Activated T-cell treated with anti-CD3 and anti-CD28 coated beads, Interleukin-2, amount 50 U/mL, for 72 hours (primary cell): ENCODE measurements at regions not wholly inside any gene's neighbourhood (a gene's known extent, or its start where the extent isn't known, plus 50 kb on each side); places are given as distances from the start of the nearest gene placed in this dataset.

Experiments used
- ATAC-seq, 2 donors: fragments of 150-1000 bp; cut with Tn5 transposase; replicated peaks in 1 of 2; 2 replicates each; pipeline ENCODE4 v1.10.0; 2021; ENCODE audit warnings: moderate library complexity in 2 of 2, mild to moderate bottlenecking in 1 of 2
- DNase-seq, 2 donors: peaks; one replicate each; pipeline ENCODE4 v3.0.0; 2021 to 2022; ENCODE audit warnings: mixed read lengths in 1 of 2
- H3K27ac Mint-ChIP-seq: one replicate; pipeline ENCODE4 v1.8.0; 2022; ENCODE audit warnings: mild to moderate bottlenecking, moderate library complexity, mixed read lengths
- H3K27me3 Mint-ChIP-seq: one replicate; pipeline ENCODE4 v1.8.0; 2022; ENCODE audit warnings: low read depth, mixed read lengths
- H3K36me3 Mint-ChIP-seq, 2 donors: one replicate each; pipeline ENCODE4 v1.8.0; 2022; ENCODE audit warnings: mixed read lengths in 2 of 2, mild to moderate bottlenecking in 1 of 2; ENCODE audit not compliant: insufficient read depth in 2 of 2
- H3K4me1 Mint-ChIP-seq: one replicate; pipeline ENCODE4 v1.8.0; 2022; ENCODE audit warnings: low read depth, mixed read lengths
- H3K4me3 Mint-ChIP-seq, 2 donors: one replicate each; pipeline ENCODE4 v1.8.0; 2022; ENCODE audit warnings: mild to moderate bottlenecking in 2 of 2, mixed read lengths in 2 of 2, moderate library complexity in 2 of 2
- H3K9me3 Mint-ChIP-seq, 2 donors: one replicate each; pipeline ENCODE4 v1.8.0; 2022; ENCODE audit warnings: mixed read lengths in 2 of 2

DNA sequence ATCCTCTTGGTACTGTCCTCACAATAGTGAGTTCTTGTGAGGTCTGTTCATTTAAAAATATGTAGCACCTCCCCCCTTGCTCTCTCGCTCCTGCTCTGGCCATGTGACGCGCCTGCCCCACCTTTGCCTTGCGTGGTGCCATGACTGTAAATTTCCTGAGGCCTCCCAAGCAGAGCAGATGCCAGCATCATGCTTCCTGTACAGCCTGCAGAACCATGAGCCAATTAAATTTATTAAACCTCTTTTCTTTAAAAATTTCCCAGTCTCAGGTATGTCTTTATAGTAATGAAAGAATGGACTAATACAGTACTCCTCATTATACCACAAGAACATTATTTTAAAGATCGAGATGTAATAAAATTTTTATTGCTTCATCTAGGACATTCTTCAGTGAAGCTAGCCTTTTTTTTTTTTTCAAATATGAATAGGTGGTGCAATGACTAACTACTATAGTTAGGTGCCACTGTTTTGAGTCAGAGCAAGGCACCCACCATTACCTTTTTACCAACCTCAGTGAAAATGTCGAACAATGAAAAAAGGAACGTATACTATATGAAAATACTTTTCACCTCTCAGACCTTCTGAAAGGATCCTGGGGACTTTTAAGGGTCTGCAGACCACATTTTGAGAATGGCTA is 191.1 kb upstream of the SGK1 start:
- ATAC-seq = peak; percentile 59 to 74
- Mint-ChIP-seq H3K4me1 (peaks cover 6% of the 10 kb centered on the region), H3K27me3 (no peaks in the 10 kb centered on the region), H3K4me3 (no peak overlapping the region), H3K36me3 (no peaks in the 10 kb centered on the region), H3K9me3 (no peaks in the 10 kb centered on the region), H3K27ac (no peak overlapping the region)
- no peak for DNase-seq

DNA sequence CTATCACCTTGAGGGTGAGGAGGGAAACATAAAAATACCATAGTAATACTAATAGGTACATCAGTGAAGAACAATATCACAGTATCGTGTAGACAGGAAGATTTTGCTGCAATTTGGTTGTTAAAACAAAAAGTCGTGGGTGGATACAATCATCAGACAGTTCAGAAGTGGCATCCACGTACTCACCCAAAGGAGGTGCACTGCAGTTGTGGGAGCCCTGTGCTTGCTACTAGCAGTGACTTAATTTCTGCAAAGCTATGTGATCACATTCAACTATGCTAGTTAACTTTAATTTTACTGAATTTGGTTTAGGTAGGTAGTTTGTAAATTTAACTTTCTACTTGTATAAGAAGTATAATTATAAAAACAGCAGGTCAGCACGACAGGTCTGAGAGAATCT is 188.2 kb upstream of the SGK1 start:
- no peak overlapping the region for H3K4me3 Mint-ChIP-seq
- no peaks in the 10 kb centered on the region for H3K9me3 Mint-ChIP-seq
- ATAC-seq = no peak
- H3K27me3 Mint-ChIP-seq = no peaks in the 10 kb centered on the region
- no peaks in the 10 kb centered on the region for H3K36me3 Mint-ChIP-seq
- no peak for DNase-seq
- H3K27ac Mint-ChIP-seq = no peak overlapping the region
- H3K4me1 Mint-ChIP-seq = peaks cover 10% of the 10 kb centered on the region

DNA sequence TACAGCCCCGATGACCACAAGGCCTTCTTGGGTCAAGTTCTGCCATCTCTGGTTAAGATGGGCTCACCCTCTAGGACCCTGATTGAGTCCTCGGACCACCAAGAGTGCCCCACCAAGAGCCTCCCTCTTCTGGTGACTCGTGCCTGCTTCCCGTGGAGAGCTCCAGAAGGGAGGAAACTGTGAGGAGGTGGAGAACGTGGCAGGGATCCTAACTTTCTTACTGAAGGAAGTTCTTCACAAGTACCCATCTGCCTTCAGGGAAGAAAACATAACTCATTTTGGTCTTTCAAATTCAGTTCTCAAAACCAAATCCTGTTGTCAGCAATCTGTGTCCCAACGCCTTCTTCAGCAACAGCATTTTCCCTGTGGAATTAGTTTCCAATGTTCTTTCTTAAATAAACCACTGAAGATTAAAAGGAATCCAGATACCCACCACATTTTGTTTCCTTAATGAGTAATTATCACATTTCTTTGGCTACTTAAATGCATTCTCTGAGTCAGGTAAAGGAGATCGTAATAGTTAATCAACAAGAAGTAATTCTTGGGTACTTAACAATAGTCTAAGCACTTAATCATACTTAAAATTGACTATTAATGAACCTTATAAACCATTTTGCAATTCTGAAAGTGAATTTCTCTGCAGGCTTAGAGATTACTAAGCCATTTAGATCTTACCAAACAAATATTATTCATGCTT is 185.8 kb upstream of the SGK1 start:
- ATAC-seq (no peak), DNase-seq (no peak)
- Mint-ChIP-seq H3K9me3 (no peaks in the 10 kb centered on the region), H3K27ac (no peak overlapping the region), H3K36me3 (no peaks in the 10 kb centered on the region), H3K4me1 (peaks cover 7% of the 10 kb centered on the region), H3K27me3 (no peaks in the 10 kb centered on the region), H3K4me3 (no peak overlapping the region)

GRCh38 chr6:134502614-134503549 is 185.0 kb upstream of the SGK1 start:
- Mint-ChIP-seq H3K27ac (no peak overlapping the region), H3K9me3 (no peaks in the 10 kb centered on the region), H3K27me3 (no peaks in the 10 kb centered on the region), H3K4me1 (peaks cover 7% of the 10 kb centered on the region), H3K36me3 (no peaks in the 10 kb centered on the region), H3K4me3 (no peak overlapping the region)
- DNase-seq = no peak
- ATAC-seq = no peak

- H3K9me3 Mint-ChIP-seq = no peaks in the 10 kb centered on the region
Measured at GRCh38 chr6:134495890-134496248, 178.0 kb upstream of the SGK1 start.

GRCh38 chr6:134495203-134495889 is 177.4 kb upstream of the SGK1 start:
- ATAC-seq = no peak

More at GRCh38 chr6:134495890-134496248, 178.0 kb upstream of the SGK1 start:
- no peaks in the 10 kb centered on the region for H3K27me3 Mint-ChIP-seq
- H3K36me3 Mint-ChIP-seq = no peaks in the 10 kb centered on the region
- DNase-seq (no peak), ATAC-seq (no peak)
- no peak overlapping the region for H3K27ac Mint-ChIP-seq
- H3K4me1 Mint-ChIP-seq = peaks cover 1% of the 10 kb centered on the region
- no peak overlapping the region for H3K4me3 Mint-ChIP-seq

DNA sequence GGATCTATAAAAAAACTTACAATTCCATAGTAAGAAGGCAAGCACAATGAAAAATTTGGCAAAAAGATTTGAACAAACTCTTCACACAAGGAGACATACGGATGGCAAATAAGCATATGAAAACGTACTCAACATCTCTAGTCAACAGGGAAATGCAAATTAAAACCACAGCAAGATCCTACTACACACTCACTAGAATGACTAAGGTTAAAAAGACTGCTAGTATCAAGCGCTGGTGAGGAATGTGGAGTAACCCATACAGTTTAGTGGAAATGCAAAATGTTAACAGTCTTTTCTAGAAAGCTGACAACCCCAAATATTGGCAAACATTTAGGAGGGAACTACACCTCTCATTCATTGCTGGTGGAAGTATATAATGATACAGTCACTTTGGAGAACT is 175.9 kb upstream of the SGK1 start:
- H3K4me1 Mint-ChIP-seq = no peaks in the 10 kb centered on the region
- ATAC-seq = no peak

More at GRCh38 chr6:134495203-134495889, 177.4 kb upstream of the SGK1 start:
- Mint-ChIP-seq H3K4me3 (no peak overlapping the region), H3K36me3 (no peaks in the 10 kb centered on the region), H3K27ac (no peak overlapping the region), H3K27me3 (no peaks in the 10 kb centered on the region), H3K4me1 (no peaks in the 10 kb centered on the region), H3K9me3 (no peaks in the 10 kb centered on the region)
- DNase-seq = no peak

DNA sequence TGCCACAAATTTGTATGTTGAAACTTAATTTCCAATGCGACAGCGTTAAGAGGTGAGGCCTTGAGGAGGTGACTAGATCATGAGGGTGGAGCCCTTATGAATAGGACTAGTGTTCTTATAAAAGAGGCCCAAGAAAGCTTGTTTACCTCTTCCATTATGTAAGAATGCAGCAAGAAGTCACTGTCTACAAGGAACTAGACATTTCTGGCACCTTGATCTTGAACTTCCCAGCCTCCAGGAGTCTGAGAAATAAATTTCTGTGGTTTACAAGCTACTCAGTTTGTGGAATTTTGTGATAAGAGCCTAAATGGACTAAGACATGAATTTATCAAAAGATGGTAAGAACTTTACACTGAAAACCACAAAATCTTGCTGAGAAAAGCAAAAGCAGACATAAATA is 173.6 kb upstream of the SGK1 start:
- H3K9me3 Mint-ChIP-seq = peaks cover 0 to 3% of the 10 kb centered on the region in 2 donors
- no peak overlapping the region for H3K4me3 Mint-ChIP-seq
- no peak overlapping the region for H3K27ac Mint-ChIP-seq
- no peak for DNase-seq
- ATAC-seq = no peak
- H3K4me1 Mint-ChIP-seq = no peaks in the 10 kb centered on the region
- no peaks in the 10 kb centered on the region for H3K36me3 Mint-ChIP-seq
- no peaks in the 10 kb centered on the region for H3K27me3 Mint-ChIP-seq

More for the DNA sequence above, 175.9 kb upstream of the SGK1 start:
- DNase-seq = no peak
- H3K27ac Mint-ChIP-seq = no peak overlapping the region
- no peak overlapping the region for H3K4me3 Mint-ChIP-seq
- no peaks in the 10 kb centered on the region for H3K9me3 Mint-ChIP-seq
- no peaks in the 10 kb centered on the region for H3K27me3 Mint-ChIP-seq
- no peaks in the 10 kb centered on the region for H3K36me3 Mint-ChIP-seq

DNA sequence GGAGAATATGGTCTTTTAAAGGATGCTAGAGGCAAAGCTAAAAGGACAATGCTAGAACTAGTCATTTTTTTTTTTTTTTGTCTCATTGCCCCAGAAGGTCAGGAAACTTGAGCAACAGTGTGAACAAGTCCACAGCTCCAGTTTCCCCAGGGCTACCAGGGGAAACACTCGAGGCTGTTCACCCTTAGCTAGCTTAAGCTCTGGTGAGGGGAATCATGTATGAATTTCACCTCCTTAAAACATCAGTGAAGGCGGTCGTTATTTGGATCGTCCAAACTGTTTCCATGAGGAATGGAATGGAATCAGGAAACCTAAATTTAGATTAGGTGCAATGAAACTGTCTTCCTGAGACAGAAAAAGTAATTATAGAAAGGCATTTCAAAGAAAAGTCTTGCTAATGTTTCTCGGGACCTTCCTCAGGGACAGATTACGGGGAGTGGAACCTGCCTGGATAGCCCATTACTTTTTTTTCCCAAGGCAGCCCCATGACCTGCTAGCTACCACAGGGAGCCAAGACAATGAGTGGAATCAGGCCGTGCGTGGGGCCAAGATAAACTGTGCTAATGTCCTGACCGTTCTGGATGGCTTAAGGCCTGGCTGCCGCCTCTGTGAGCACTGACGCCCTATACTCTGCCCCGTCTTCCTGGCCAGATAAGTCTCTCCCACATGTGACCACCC is 164.8 kb upstream of the SGK1 start:
- no peaks in the 10 kb centered on the region for H3K36me3 Mint-ChIP-seq
- H3K27me3 Mint-ChIP-seq = no peaks in the 10 kb centered on the region
- H3K27ac Mint-ChIP-seq = no peak overlapping the region
- no peak overlapping the region for H3K4me3 Mint-ChIP-seq
- H3K9me3 Mint-ChIP-seq = peaks cover 0 to 3% of the 10 kb centered on the region in 2 donors
- ATAC-seq (no peak), DNase-seq (no peak)
- H3K4me1 Mint-ChIP-seq = peaks cover 14% of the 10 kb centered on the region

GRCh38 chr6:134481966-134482365 is 164.1 kb upstream of the SGK1 start:
- Mint-ChIP-seq H3K4me3 (no peak overlapping the region), H3K4me1 (peaks cover 14% of the 10 kb centered on the region), H3K9me3 (peaks cover 0 to 3% of the 10 kb centered on the region in 2 donors), H3K27ac (no peak overlapping the region), H3K27me3 (no peaks in the 10 kb centered on the region), H3K36me3 (no peaks in the 10 kb centered on the region)
- DNase-seq = no peak
- ATAC-seq = no peak

GRCh38 chr6:134480593-134480992 is 162.7 kb upstream of the SGK1 start:
- Mint-ChIP-seq H3K4me1 (peaks cover 14% of the 10 kb centered on the region), H3K4me3 (no peak overlapping the region)
- no peak for ATAC-seq

GRCh38 chr6:134478764-134479399 is 161.0 kb upstream of the SGK1 start:
- Mint-ChIP-seq H3K9me3 (no peaks in the 10 kb centered on the region), H3K4me3 (no peak overlapping the region), H3K27ac (no peak overlapping the region), H3K36me3 (no peaks in the 10 kb centered on the region), H3K4me1 (peaks cover 14% of the 10 kb centered on the region), H3K27me3 (no peaks in the 10 kb centered on the region)
- ATAC-seq (peak in 1 of 2 donors; percentile 48), DNase-seq (no peak)

More at GRCh38 chr6:134480593-134480992, 162.7 kb upstream of the SGK1 start:
- Mint-ChIP-seq H3K9me3 (no peaks in the 10 kb centered on the region), H3K27ac (no peak overlapping the region), H3K27me3 (no peaks in the 10 kb centered on the region), H3K36me3 (no peaks in the 10 kb centered on the region)
- no peak for DNase-seq
